Chondrocyte (in vitro differentiated cells): ENCODE measurements at regions not wholly inside any gene's neighbourhood (a gene's known extent, or its start where the extent isn't known, plus 50 kb on each side); places are given as distances from the start of the nearest gene placed in this dataset. TPM values are rescaled to one million over a fixed set of nuclear protein-coding genes. Genes with fewer than 3 reads are reported as not detected.

ENCODE experiments used
- DNase-seq: peaks from one replicate; pipeline ENCODE4 v3.0.0; 2021; ENCODE audit warnings: mixed read lengths, low spot score
- H3K27ac Mint-ChIP-seq: one replicate; pipeline ENCODE4 v1.8.0; 2021; ENCODE audit warnings: mild to moderate bottlenecking, moderate library complexity, mixed read lengths; ENCODE audit not compliant: unreplicated experiment
- H3K27me3 Mint-ChIP-seq: 2 replicates; pipeline ENCODE4 v1.8.0; 2021; ENCODE audit warnings: low read depth, mixed read lengths
- H3K36me3 Mint-ChIP-seq: 2 replicates; pipeline ENCODE4 v1.8.0; 2021; ENCODE audit warnings: low read depth, mixed read lengths
- H3K4me1 Mint-ChIP-seq: 2 replicates; pipeline ENCODE4 v1.8.0; 2021; ENCODE audit warnings: low read depth, mild to moderate bottlenecking, mixed read lengths
- H3K4me3 Mint-ChIP-seq: one replicate; pipeline ENCODE4 v1.8.0; 2021; ENCODE audit warnings: mild to moderate bottlenecking, moderate library complexity, mixed read lengths; ENCODE audit not compliant: unreplicated experiment
- H3K9me3 Mint-ChIP-seq: 2 replicates; pipeline ENCODE4 v1.8.0; 2021; ENCODE audit warnings: low read depth, mixed read lengths
- microRNA-seq: library from miRNA; unstranded; fragments of <30 nt; microRNA quantifications from one replicate; pipeline ENCODE4 v1.2.0, GENCODE V29; 2020; ENCODE audit warnings: borderline number of aligned reads
- TF ChIP-seq, protein P1 (sequence below): fragments of 200-600 bp; sonication (generic); IDR thresholded peaks from 2 replicates; pipeline ENCODE4 v1.5.0; 2021; ENCODE audit warnings: antibody characterized with exemption, mild to moderate bottlenecking, moderate library complexity

DNA sequence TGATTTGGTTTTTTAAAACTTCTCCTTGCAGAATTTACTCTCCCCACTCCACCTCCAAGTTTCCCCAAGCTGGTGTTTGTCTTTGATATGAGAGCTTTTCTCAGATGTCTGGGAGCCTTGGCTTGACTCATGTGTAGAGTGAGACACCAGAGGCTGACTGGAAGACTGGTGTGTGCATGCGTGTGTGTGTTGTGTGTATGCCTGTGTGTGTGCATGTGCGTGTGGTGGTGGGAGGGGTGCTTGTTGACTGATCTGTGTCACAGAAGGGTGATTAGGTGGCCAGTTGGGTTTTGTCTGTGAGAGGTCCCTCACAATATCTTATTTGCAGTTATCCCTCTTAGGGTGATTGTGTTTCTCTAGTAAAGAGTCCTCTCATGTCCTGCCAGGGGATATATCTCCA, 50.5 kb upstream of the HPCAL1 start:
- Mint-ChIP-seq H3K27ac (no peak overlapping the region), H3K9me3 (peaks cover 14% of the 10 kb centered on the region), H3K36me3 (peaks cover 11% of the 10 kb centered on the region), H3K4me3 (no peak overlapping the region), H3K27me3 (peaks cover under 1% of the 10 kb centered on the region), H3K4me1 (no peaks in the 10 kb centered on the region)
- no peak for DNase-seq
- TF ChIP-seq, protein P1, sequence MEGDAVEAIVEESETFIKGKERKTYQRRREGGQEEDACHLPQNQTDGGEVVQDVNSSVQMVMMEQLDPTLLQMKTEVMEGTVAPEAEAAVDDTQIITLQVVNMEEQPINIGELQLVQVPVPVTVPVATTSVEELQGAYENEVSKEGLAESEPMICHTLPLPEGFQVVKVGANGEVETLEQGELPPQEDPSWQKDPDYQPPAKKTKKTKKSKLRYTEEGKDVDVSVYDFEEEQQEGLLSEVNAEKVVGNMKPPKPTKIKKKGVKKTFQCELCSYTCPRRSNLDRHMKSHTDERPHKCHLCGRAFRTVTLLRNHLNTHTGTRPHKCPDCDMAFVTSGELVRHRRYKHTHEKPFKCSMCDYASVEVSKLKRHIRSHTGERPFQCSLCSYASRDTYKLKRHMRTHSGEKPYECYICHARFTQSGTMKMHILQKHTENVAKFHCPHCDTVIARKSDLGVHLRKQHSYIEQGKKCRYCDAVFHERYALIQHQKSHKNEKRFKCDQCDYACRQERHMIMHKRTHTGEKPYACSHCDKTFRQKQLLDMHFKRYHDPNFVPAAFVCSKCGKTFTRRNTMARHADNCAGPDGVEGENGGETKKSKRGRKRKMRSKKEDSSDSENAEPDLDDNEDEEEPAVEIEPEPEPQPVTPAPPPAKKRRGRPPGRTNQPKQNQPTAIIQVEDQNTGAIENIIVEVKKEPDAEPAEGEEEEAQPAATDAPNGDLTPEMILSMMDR: no peak

DNA sequence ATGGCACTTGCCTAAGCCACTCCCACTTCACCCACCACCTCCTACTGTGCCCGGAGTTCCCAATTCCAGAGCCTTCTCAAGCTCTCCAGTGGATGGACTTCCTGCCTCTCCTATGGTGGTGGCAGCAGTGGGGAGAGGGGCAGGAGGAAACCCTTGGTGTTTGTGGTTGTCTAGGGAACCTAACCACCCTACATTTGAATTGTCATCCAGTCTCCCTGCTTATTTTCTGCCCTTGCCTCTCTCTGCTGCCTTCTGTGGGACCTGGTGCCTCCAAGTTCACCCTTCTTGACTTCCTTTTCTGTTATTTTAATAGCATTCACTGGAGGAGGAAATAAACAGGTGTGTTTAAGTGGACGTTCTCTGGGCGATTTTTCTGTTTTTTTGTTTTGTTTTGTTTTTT, 50.0 kb upstream of the HPCAL1 start:
- DNase-seq: peak; percentile 44
- peaks cover 2% of the 10 kb centered on the region for H3K27me3 Mint-ChIP-seq
- H3K4me3 Mint-ChIP-seq: no peak overlapping the region
- no peak overlapping the region for H3K27ac Mint-ChIP-seq
- H3K36me3 Mint-ChIP-seq: peaks cover 11% of the 10 kb centered on the region
- TF ChIP-seq, protein P1: no peak
- H3K4me1 Mint-ChIP-seq: no peaks in the 10 kb centered on the region
- H3K9me3 Mint-ChIP-seq: peaks cover 14% of the 10 kb centered on the region

Small RNA genes in the stretch of these regions (microRNA-seq; reads per million reads assigned to microRNA genes)
- gene MIR4261: not detected
